GM12878 (cell line): ENCODE measurements at regions not wholly inside any gene's neighbourhood (a gene's known extent, or its start where the extent isn't known, plus 50 kb on each side); places are given as distances from the start of the nearest gene placed in this dataset.

Source experiments
- ATAC-seq: fragments of 200-7000 bp; cut with Tn5 transposase; 3 replicates; pipeline ENCODE4 v1.9.1; 2020; ENCODE audit warnings: mild to moderate bottlenecking, moderate library complexity
- BruUV-seq: library from RNA; stranded (reverse); fragments of 400-500 nt; replicated peaks from 2 replicates; lab custom pipeline; 2021; lab: Mats Ljungman, UMichigan
- CTCF ChIA-PET: fragments of 300-600 bp; sonication (Branson Sonifier 250); formaldehyde crosslinking; extraction: SDS; loops from one replicate; lab custom pipeline; 2021; ENCODE audit warnings: inconsistent platforms; lab: Yijun Ruan, JAX
- POLR2A ChIA-PET: fragments of 350-600 bp; formaldehyde crosslinking; extraction: SDS; loops from one replicate; lab custom pipeline; 2021; ENCODE audit warnings: inconsistent platforms; lab: Charles Lee
- RAD21 ChIA-PET: fragments of 300-600 bp; sonication (Branson Sonifier 250); formaldehyde crosslinking; loops from one replicate; lab custom pipeline; 2023; ENCODE audit warnings: antibody characterized with exemption; ENCODE audit not compliant: unreplicated experiment; lab: Charles Lee
- SMC1A ChIA-PET: fragments of 300-600 bp; sonication (Branson Sonifier 250); formaldehyde crosslinking; loops from one replicate; lab custom pipeline; 2023; ENCODE audit not compliant: unreplicated experiment, uncharacterized antibody; lab: Charles Lee
- DNase-seq: peaks from one replicate; pipeline ENCODE4 v3.0.0-alpha.2; 2011; ENCODE audit warnings: low read depth, low spot score
- FAIRE-seq: peaks from 3 replicates; lab custom pipeline; 2011; peaks lifted over from hg19 to GRCh38; lab: Jason Lieb, UNC
- H2AFZ ChIP-seq: 2 replicates; pipeline ENCODE4 v1.6.0; 2011; ENCODE audit warnings: low read depth, low read length, control low read depth; ENCODE audit not compliant: control insufficient read depth
- H3K27ac ChIP-seq: 2 replicates; pipeline ENCODE4 v1.5.1; 2011; ENCODE audit warnings: control low read depth; ENCODE audit not compliant: control insufficient read depth, insufficient read depth
- H3K27me3 ChIP-seq, 2 experiments: replicated peaks in 1 of 2; 2 replicates each; pipeline versions ENCODE4 v1.6.0 to v1.6.1; 2011; ENCODE audit warnings: low read length in 1 of 2; ENCODE audit not compliant: control insufficient read depth in 2 of 2, insufficient read depth in 2 of 2
- H3K36me3 ChIP-seq, 2 experiments: 2 replicates each; pipeline ENCODE4 v1.5.1; 2011; ENCODE audit warnings: low read length in 1 of 2; ENCODE audit not compliant: control insufficient read depth in 2 of 2, insufficient read depth in 2 of 2
- H3K4me1 ChIP-seq: 2 replicates; pipeline ENCODE4 v1.6.1; 2011; ENCODE audit warnings: mild to moderate bottlenecking, low read length, moderate library complexity, mixed read lengths; ENCODE audit not compliant: control insufficient read depth, insufficient read depth
- H3K4me2 ChIP-seq: 2 replicates; pipeline ENCODE4 v1.6.0; 2011; ENCODE audit warnings: control low read depth; ENCODE audit not compliant: control insufficient read depth, insufficient read depth
- H3K4me3 ChIP-seq: fragments of 200-600 bp; sonication (generic); 2 replicates; pipeline ENCODE4 v1.5.1; 2016
- H3K79me2 ChIP-seq: 2 replicates; pipeline ENCODE4 v1.6.0; 2011; ENCODE audit warnings: low read length; ENCODE audit not compliant: control insufficient read depth, insufficient read depth
- H3K9ac ChIP-seq: 2 replicates; pipeline ENCODE4 v1.8.0; 2011; ENCODE audit warnings: low read length, control low read depth, mixed read lengths; ENCODE audit not compliant: control insufficient read depth, insufficient read depth
- H3K9me3 ChIP-seq: replicated peaks from 3 replicates; pipeline ENCODE4 v1.5.1; 2011; ENCODE audit warnings: mild to moderate bottlenecking, low read length; ENCODE audit not compliant: control insufficient read depth, insufficient read depth
- H4K20me1 ChIP-seq: 2 replicates; pipeline ENCODE4 v1.6.0; 2011; ENCODE audit not compliant: control insufficient read depth, insufficient read depth
- ATF7 ChIP-seq: fragments of 450-650 bp; IDR thresholded peaks from 2 replicates; pipeline ENCODE4 v1.6.1; 2016; ENCODE audit warnings: low read depth, mild to moderate bottlenecking
- DPF2 ChIP-seq: fragments of 450-650 bp; IDR thresholded peaks from 2 replicates; pipeline ENCODE4 v1.6.1; 2017; ENCODE audit warnings: mild to moderate bottlenecking
- EZH2 ChIP-seq: IDR thresholded peaks from 2 replicates; pipeline ENCODE4 v1.6.1; 2012; ENCODE audit warnings: low read depth, mild to moderate bottlenecking, control low read depth, inconsistent platforms, low read length, borderline replicate concordance; ENCODE audit not compliant: control insufficient read depth
- FOXK2 ChIP-seq: fragments of 450-650 bp; IDR thresholded peaks from 2 replicates; pipeline ENCODE4 v1.6.1; 2017; ENCODE audit warnings: mild to moderate bottlenecking, moderate library complexity
- JUND ChIP-seq: IDR thresholded peaks from 2 replicates; pipeline ENCODE4 v1.6.1; 2012; ENCODE audit warnings: low read depth, mild to moderate bottlenecking, low read length, improper control_type of control experiment, moderate library complexity
- KLF5 ChIP-seq: fragments of 450-650 bp; IDR thresholded peaks from 2 replicates; pipeline ENCODE4 v1.6.1; 2014; ENCODE audit warnings: mild to moderate bottlenecking; ENCODE audit not compliant: partially characterized antibody
- MEF2A ChIP-seq: IDR thresholded peaks from 2 replicates; pipeline ENCODE4 v1.6.1; 2011; ENCODE audit warnings: low read depth, mild to moderate bottlenecking, low read length, moderate library complexity; ENCODE audit not compliant: insufficient read depth
- MEF2B ChIP-seq: fragments of 450-650 bp; IDR thresholded peaks from 2 replicates; pipeline ENCODE4 v1.6.1; 2018; ENCODE audit warnings: mild to moderate bottlenecking, moderate library complexity; ENCODE audit not compliant: partially characterized antibody, poor library complexity, severe bottlenecking
- NFIC ChIP-seq: IDR thresholded peaks from 2 replicates; pipeline ENCODE4 v1.6.1; 2012; ENCODE audit warnings: low read depth, mild to moderate bottlenecking, inconsistent platforms, low read length, moderate library complexity
- RUNX3 ChIP-seq: IDR thresholded peaks from 2 replicates; pipeline ENCODE4 v1.6.1; 2012; ENCODE audit warnings: low read length, inconsistent platforms
- SRF ChIP-seq, 2 experiments: IDR thresholded peaks; 2 replicates each; pipeline ENCODE4 v1.6.1; 2011; ENCODE audit warnings: low read depth in 2 of 2, low read length in 2 of 2, mild to moderate bottlenecking in 1 of 2, moderate library complexity in 1 of 2
- WRNIP1 ChIP-seq: IDR thresholded peaks from 2 replicates; pipeline ENCODE4 v1.6.1; 2011; ENCODE audit warnings: low read depth, low read length, improper control_type of control experiment, borderline replicate concordance
- YBX1 ChIP-seq: fragments of 450-650 bp; IDR thresholded peaks from 2 replicates; pipeline ENCODE4 v1.6.1; 2016; ENCODE audit warnings: antibody characterized with exemption
- ZBTB11 ChIP-seq: fragments of 450-650 bp; formaldehyde crosslinking; IDR thresholded peaks from 2 replicates; pipeline ENCODE4 v1.5.0; 2022; ENCODE audit warnings: mild to moderate bottlenecking, missing genetic modification characterization
- ZNF384 ChIP-seq: IDR thresholded peaks from 2 replicates; pipeline ENCODE4 v1.6.1; 2012; ENCODE audit warnings: low read depth, mild to moderate bottlenecking, low read length, improper control_type of control experiment, borderline replicate concordance
- ZNF622 ChIP-seq: fragments of 450-650 bp; IDR thresholded peaks from 2 replicates; pipeline ENCODE4 v1.6.1; 2017; ENCODE audit warnings: mild to moderate bottlenecking, inconsistent platforms
- ZSCAN29 ChIP-seq: fragments of 450-650 bp; IDR thresholded peaks from 2 replicates; pipeline ENCODE4 v1.6.1; 2017; ENCODE audit warnings: mild to moderate bottlenecking, moderate library complexity
- WGBS: methylation state at CpG from one replicate; pipeline ENCODE4 v1.1.6; 2016; ENCODE audit warnings: low lambda C conversion rate; ENCODE audit not compliant: insufficient replicate concordance, insufficient coverage; ENCODE audit errors: missing lambda C conversion rate; 5-methylcytosine and 5-hydroxymethylcytosine counted together
- in situ Hi-C: fragments of 300-500 bp; cut with MboI; formaldehyde crosslinking; loops from 9 replicates; pipeline ENCODE4 v1.14.3; 2018; ENCODE audit warnings: mixed read lengths
- intact Hi-C: fragments of 100-400 bp; cut with micrococcal nuclease; formaldehyde crosslinking; loops from one replicate; pipeline ENCODE4 v1.14.2; 2022; ENCODE audit not compliant: unreplicated experiment
- TF ChIP-seq, protein P1 (sequence below): IDR thresholded peaks from 2 replicates; pipeline ENCODE4 v1.6.1; 2011; ENCODE audit warnings: borderline replicate concordance, low read depth, mild to moderate bottlenecking, moderate library complexity, low read length; ENCODE audit not compliant: insufficient read depth, poor library complexity, severe bottlenecking
- TF ChIP-seq, protein P2 (sequence below): fragments of 450-650 bp; IDR thresholded peaks from 2 replicates; pipeline ENCODE4 v1.6.1; 2017; ENCODE audit warnings: borderline replicate concordance

DNA sequence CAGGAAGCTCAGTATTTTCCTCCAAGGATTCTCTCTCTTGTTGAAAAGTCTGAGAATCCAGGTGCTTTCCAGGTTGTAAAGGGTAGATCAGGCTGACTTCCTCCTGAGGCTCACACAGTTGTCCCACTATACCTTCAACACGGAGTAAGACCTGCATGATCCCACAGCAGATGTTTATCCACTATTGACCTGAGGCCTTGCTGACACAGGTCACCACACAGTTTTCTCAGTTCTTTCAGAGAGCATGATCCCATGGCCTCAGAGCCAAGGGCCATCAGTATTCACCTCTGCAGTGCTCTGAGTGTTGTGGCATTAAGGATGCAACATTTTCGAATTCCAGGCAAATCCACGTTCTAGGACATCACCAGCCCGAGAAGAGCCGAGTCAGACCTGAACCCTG is 60.5 kb upstream of the ABCD3 start:
- SMC1A ChIA-PET = no interaction called here
- no peak overlapping the region for H3K4me2 ChIP-seq
- H3K27me3 ChIP-seq = no peaks in the 10 kb centered on the region; a peak in 1 of 4 replicates
- FAIRE-seq = no peak
- H2AFZ ChIP-seq = no peak overlapping the region
- intact Hi-C loops (no loop called here), in situ Hi-C loops (no loop called here)
- 17% methylated on average over 5 of the region's 5 CpGs for WGBS
- no peak for ATAC-seq
- no peak overlapping the region for H3K27ac ChIP-seq
- H4K20me1 ChIP-seq = no peaks in the 10 kb centered on the region
- no peaks in the 10 kb centered on the region for H3K4me1 ChIP-seq
- DNase-seq = no peak
- H3K9me3 ChIP-seq = no peaks in the 10 kb centered on the region
- no peak overlapping the region for H3K9ac ChIP-seq
- H3K79me2 ChIP-seq = no peaks in the 10 kb centered on the region
- POLR2A ChIA-PET = no interaction called here
- no TSS peak for BruUV-seq
- H3K36me3 ChIP-seq = no peaks in the 10 kb centered on the region
- TF ChIP-seq KLF5 (no peak), YBX1 (no peak), MEF2B (no peak), NFIC (no peak), MEF2A (no peak), ZSCAN29 (no peak), DPF2 (no peak), EZH2 (no peak), JUND (no peak), ATF7 (no peak), RUNX3 (no peak), WRNIP1 (no peak), SRF (IDR thresholded peaks at IDR 0.05; ENCODE audit: low read depth in 2 of 2, low read length in 2 of 2) (no peak), ZNF384 (no peak), ZBTB11 (no peak), ZNF622 (no peak), FOXK2 (no peak)
- TF ChIP-seq, protein P1, sequence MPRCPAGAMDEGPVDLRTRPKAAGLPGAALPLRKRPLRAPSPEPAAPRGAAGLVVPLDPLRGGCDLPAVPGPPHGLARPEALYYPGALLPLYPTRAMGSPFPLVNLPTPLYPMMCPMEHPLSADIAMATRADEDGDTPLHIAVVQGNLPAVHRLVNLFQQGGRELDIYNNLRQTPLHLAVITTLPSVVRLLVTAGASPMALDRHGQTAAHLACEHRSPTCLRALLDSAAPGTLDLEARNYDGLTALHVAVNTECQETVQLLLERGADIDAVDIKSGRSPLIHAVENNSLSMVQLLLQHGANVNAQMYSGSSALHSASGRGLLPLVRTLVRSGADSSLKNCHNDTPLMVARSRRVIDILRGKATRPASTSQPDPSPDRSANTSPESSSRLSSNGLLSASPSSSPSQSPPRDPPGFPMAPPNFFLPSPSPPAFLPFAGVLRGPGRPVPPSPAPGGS = no peak
- TF ChIP-seq, protein P2, sequence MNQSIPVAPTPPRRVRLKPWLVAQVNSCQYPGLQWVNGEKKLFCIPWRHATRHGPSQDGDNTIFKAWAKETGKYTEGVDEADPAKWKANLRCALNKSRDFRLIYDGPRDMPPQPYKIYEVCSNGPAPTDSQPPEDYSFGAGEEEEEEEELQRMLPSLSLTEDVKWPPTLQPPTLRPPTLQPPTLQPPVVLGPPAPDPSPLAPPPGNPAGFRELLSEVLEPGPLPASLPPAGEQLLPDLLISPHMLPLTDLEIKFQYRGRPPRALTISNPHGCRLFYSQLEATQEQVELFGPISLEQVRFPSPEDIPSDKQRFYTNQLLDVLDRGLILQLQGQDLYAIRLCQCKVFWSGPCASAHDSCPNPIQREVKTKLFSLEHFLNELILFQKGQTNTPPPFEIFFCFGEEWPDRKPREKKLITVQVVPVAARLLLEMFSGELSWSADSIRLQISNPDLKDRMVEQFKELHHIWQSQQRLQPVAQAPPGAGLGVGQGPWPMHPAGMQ = no peak
- CTCF ChIA-PET = no interaction called here
- no peak overlapping the region for H3K4me3 ChIP-seq
- RAD21 ChIA-PET = no interaction called here
